Gastrocnemius medialis (tissue), 4 donors: ENCODE measurements at regions not wholly inside any gene's neighbourhood (a gene's known extent, or its start where the extent isn't known, plus 50 kb on each side); places are given as distances from the start of the nearest gene placed in this dataset.

Source experiments
- ATAC-seq, 2 donors: fragments of 150-250 bp; one replicate each; pipeline ENCODE4 v1.9.1; 2016
- DNase-seq, 2 donors: peaks; one replicate each; pipeline ENCODE4 v3.0.0-alpha.2; 2019
- H3K27ac ChIP-seq, 4 donors: fragments of 200-600 bp; sonication (generic); 1 replicate in 1 of 4; 2 replicates in 3 of 4; pipeline ENCODE4 v1.5.1; 2016 to 2018; ENCODE audit warnings: mild to moderate bottlenecking in 2 of 4, moderate library complexity in 1 of 4
- H3K27me3 ChIP-seq, 3 donors: fragments of 200-600 bp; sonication (generic) in 2 of 3; 1 replicate in 1 of 3; 2 replicates in 2 of 3; pipeline versions ENCODE4 v1.5.1 to v1.6.0; 2016 to 2019; ENCODE audit warnings: mild to moderate bottlenecking in 1 of 3, moderate library complexity in 1 of 3
- H3K36me3 ChIP-seq, 2 donors: fragments of 200-600 bp; sonication (generic) in 1 of 2; one replicate each; pipeline ENCODE4 v1.5.1; 2017 to 2018
- H3K4me1 ChIP-seq, 2 donors: fragments of 200-600 bp; sonication (generic) in 1 of 2; one replicate each; pipeline ENCODE4 v1.5.1; 2016 to 2017; ENCODE audit warnings: mild to moderate bottlenecking in 2 of 2
- H3K4me3 ChIP-seq, 4 donors: fragments of 200-600 bp; sonication (generic) in 3 of 4; 1 replicate in 1 of 4; 2 replicates in 3 of 4; pipeline ENCODE4 v1.5.1; 2016 to 2019; ENCODE audit warnings: mild to moderate bottlenecking in 2 of 4
- H3K9me3 ChIP-seq, 3 donors: fragments of 200-600 bp; sonication (generic) in 2 of 3; 1 replicate in 1 of 3; 2 replicates in 2 of 3; pipeline ENCODE4 v1.5.1; 2016 to 2019
- POLR2A ChIP-seq, 2 donors: fragments of 450-650 bp; IDR thresholded peaks; one replicate each; pipeline ENCODE4 v1.6.1; 2017; ENCODE audit warnings: antibody characterized with exemption in 2 of 2, mild to moderate bottlenecking in 2 of 2, moderate library complexity in 2 of 2
- in situ Hi-C, 4 donors: fragments of 200-750 bp; cut with MboI; loops; one replicate each; pipeline versions ENCODE4 v1.15.0 to v1.8.0; 2017; ENCODE audit warnings: low sequenced_read_pairs in 4 of 4
- intact Hi-C: fragments of 100-400 bp; cut with DNase I; formaldehyde crosslinking; loops from one replicate; pipeline ENCODE4 v1.15.1; 2023; ENCODE audit warnings: low total_unique reads
- TF ChIP-seq, protein P1 (sequence below), 5 experiments: fragments of 450-650 bp in 3 of 5; fragments of 200-600 bp in 2 of 5; sonication (generic) in 2 of 5; IDR thresholded peaks in 4 of 5; conservative IDR thresholded peaks in 1 of 5; 1 replicate in 4 of 5; 2 replicates in 1 of 5; pipeline ENCODE4 v1.5.1; 2016 to 2019; ENCODE audit warnings: antibody characterized with exemption in 5 of 5, mild to moderate bottlenecking in 3 of 5, moderate library complexity in 3 of 5

DNA sequence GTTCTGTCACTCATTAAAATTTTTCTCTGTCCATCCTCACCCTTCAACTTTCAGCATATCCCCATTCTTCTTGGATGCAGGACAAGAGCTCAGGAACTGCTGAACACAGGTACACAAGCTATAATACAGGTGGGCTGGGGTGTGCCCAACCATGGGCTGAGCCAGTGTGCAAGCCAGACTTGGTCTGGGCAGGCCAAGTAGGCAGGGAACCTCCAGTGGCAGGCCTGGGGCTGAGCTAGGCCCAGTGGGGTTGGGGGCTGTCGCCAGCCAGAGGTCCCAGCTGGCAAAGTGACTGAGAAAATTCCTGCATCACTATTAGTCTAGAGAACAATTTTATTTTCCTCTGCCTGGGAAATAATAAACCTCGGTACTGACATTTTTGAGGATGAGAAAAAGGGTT, 202.9 kb downstream of the LRRC3B start:
- ATAC-seq (no peak), DNase-seq (no peak)
- Histone ChIP-seq H3K27me3 (no peaks in the 10 kb centered on the region), H3K36me3 (no peaks in the 10 kb centered on the region), H3K9me3 (peaks cover 0 to 5% (median 3%) of the 10 kb centered on the region in 3 donors), H3K4me1 (no peaks in the 10 kb centered on the region), H3K4me3 (no peak overlapping the region), H3K27ac (no peak overlapping the region)
- in situ Hi-C loops (no loop called here), intact Hi-C loops (no loop called here)
- TF ChIP-seq, protein P1, sequence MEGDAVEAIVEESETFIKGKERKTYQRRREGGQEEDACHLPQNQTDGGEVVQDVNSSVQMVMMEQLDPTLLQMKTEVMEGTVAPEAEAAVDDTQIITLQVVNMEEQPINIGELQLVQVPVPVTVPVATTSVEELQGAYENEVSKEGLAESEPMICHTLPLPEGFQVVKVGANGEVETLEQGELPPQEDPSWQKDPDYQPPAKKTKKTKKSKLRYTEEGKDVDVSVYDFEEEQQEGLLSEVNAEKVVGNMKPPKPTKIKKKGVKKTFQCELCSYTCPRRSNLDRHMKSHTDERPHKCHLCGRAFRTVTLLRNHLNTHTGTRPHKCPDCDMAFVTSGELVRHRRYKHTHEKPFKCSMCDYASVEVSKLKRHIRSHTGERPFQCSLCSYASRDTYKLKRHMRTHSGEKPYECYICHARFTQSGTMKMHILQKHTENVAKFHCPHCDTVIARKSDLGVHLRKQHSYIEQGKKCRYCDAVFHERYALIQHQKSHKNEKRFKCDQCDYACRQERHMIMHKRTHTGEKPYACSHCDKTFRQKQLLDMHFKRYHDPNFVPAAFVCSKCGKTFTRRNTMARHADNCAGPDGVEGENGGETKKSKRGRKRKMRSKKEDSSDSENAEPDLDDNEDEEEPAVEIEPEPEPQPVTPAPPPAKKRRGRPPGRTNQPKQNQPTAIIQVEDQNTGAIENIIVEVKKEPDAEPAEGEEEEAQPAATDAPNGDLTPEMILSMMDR (IDR thresholded peaks at IDR 0.05 in 4 of 5, conservative IDR thresholded peaks at IDR 0.05 in 1 of 5), result no peak
- TF ChIP-seq POLR2A (IDR thresholded peaks at IDR 0.05), result no peak

DNA sequence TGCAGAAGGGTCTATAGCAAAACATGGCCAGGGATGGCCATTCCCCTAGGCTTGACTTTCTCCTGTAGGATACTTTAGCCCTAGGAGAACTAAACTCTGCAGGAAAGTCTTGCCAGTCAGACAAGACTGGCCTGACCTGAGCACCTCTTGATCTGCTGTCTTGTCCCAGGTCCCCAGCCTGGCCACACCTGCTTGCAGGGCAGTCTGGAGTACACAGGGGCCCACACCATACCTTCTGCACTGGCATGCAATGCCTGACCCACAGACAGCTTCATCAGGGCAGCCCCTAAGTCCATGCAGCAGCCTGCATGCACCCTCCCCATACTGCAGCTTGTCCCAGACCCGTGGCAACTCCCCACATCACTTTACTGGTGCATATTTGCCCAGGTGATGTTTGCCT, 204.6 kb downstream of the LRRC3B start:
- Histone ChIP-seq H3K4me3 (no peak overlapping the region), H3K27me3 (no peaks in the 10 kb centered on the region), H3K36me3 (no peaks in the 10 kb centered on the region), H3K27ac (no peak overlapping the region), H3K4me1 (no peaks in the 10 kb centered on the region), H3K9me3 (peaks cover 0 to 1% (median under 1%) of the 10 kb centered on the region in 3 donors)
- TF ChIP-seq, protein P1 (IDR thresholded peaks at IDR 0.05 in 4 of 5, conservative IDR thresholded peaks at IDR 0.05 in 1 of 5), result no peak
- TF ChIP-seq POLR2A (IDR thresholded peaks at IDR 0.05), result no peak
- in situ Hi-C loops (no loop called here), intact Hi-C loops (no loop called here)
- DNase-seq (no peak), ATAC-seq (no peak)

DNA sequence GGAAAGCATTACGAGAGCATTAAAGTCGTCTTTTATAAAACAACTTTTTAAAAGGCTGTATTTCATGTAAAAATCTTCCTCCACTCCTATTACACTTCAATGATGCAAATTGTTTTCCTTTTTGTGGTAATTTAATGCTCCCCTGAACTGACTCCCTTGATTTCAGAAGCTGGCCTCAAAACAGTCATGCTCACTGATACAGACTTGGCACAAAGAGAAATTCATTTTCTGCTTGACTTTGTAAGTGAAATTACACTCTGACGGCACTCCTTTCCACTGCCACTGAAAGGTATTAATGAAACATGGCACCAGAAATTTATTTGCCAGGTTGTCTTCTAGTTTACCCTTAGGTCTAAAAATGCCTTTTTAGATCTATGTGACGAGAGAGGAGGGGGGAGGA, 215.5 kb downstream of the LRRC3B start:
- Histone ChIP-seq H3K27ac (no peak overlapping the region), H3K36me3 (no peaks in the 10 kb centered on the region), H3K4me1 (peaks cover 0 to 16% of the 10 kb centered on the region in 2 donors), H3K9me3 (no peaks in the 10 kb centered on the region), H3K27me3 (no peaks in the 10 kb centered on the region), H3K4me3 (no peak overlapping the region)
- in situ Hi-C loops (no loop called here), intact Hi-C loops (no loop called here)
- ATAC-seq (no peak), DNase-seq (no peak)
- no peak for TF ChIP-seq POLR2A (IDR thresholded peaks at IDR 0.05)
- TF ChIP-seq, protein P1 (IDR thresholded peaks at IDR 0.05 in 4 of 5, conservative IDR thresholded peaks at IDR 0.05 in 1 of 5), result no peak

DNA sequence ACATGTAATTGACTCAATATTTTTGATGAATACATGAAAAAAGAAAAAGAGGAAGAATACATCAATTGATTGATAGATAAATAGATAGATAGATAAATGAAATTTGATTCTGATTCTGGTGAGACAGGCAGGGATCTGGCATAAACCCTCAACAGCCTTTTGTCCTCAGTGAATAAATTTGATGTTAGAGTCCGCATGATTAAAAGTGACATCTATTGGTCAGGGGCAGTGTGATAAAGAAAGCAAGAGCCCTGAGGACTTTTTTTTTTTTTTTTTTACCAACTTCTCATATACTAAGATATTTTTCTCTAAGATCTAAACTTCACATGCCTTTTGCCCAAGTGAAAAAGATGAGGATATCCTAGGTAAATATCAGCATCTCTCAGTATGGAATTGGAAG, 216.4 kb downstream of the LRRC3B start:
- TF ChIP-seq, protein P1 (IDR thresholded peaks at IDR 0.05 in 4 of 5, conservative IDR thresholded peaks at IDR 0.05 in 1 of 5), result no peak
- TF ChIP-seq POLR2A (IDR thresholded peaks at IDR 0.05), result no peak
- no peaks in the 10 kb centered on the region for H3K36me3 ChIP-seq
- in situ Hi-C loops, result no loop called here
- peaks cover 0 to 16% of the 10 kb centered on the region in 2 donors for H3K4me1 ChIP-seq
- ATAC-seq (no peak), DNase-seq (no peak)
- H3K9me3 ChIP-seq, result no peaks in the 10 kb centered on the region
- H3K4me3 ChIP-seq, result no peak overlapping the region
- intact Hi-C loops, result no loop called here
- no peaks in the 10 kb centered on the region for H3K27me3 ChIP-seq
- no peak overlapping the region for H3K27ac ChIP-seq

DNA sequence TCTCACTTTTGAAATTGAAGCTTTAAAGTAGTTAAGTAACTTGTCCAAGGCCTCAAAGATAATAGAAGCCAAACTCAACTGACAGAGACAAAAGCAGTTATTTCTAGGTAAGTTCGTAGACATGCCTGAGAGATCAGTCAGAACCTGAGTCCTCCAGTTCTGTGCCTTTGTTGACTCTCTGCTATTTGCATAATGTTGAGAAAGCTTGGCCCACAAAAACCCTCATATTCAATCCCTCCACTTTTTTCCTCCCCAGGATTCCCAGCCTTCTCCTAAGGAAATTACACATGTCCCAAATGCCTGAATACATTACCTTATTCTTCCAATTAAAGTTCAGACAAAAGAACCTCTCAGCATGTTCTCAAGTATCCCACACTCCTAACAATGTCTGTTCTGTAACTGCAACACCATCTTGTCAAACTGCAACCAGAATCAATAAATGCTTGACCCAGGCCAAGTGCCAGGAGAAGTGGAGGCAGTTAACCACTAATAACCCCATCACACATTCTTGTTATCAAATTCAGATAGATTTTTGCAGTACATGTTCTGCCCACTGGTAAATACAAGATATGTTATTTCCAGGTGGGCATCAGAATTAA, 217.8 kb downstream of the LRRC3B start:
- DNase-seq (no peak), ATAC-seq (no peak)
- in situ Hi-C loops, result no loop called here
- intact Hi-C loops, result no loop called here
- Histone ChIP-seq H3K36me3 (no peaks in the 10 kb centered on the region), H3K9me3 (no peaks in the 10 kb centered on the region), H3K4me1 (peaks cover 0 to 16% of the 10 kb centered on the region in 2 donors), H3K4me3 (no peak overlapping the region), H3K27me3 (no peaks in the 10 kb centered on the region), H3K27ac (no peak overlapping the region)
- TF ChIP-seq POLR2A (IDR thresholded peaks at IDR 0.05), result no peak
- TF ChIP-seq, protein P1 (IDR thresholded peaks at IDR 0.05 in 4 of 5, conservative IDR thresholded peaks at IDR 0.05 in 1 of 5), result no peak
